Endothelial cell of umbilical vein (primary cell): ENCODE measurements at regions not wholly inside any gene's neighbourhood (a gene's known extent, or its start where the extent isn't known, plus 50 kb on each side); places are given as distances from the start of the nearest gene placed in this dataset.

Experiments
- BruUV-seq: library from RNA; stranded (reverse); fragments of 400-500 nt; replicated peaks from 2 replicates; lab custom pipeline; 2021; lab: Mats Ljungman, UMichigan
- CTCF ChIA-PET: fragments of 300-600, 350-600 bp; sonication (Branson Sonifier 250); formaldehyde crosslinking; loops from one replicate; lab custom pipeline; 2021; ENCODE audit warnings: antibody characterized with exemption, inconsistent platforms; lab: Charles Lee
- POLR2A ChIA-PET: fragments of 300-600, 350-600 bp; sonication (Branson Sonifier 250); formaldehyde crosslinking; loops from one replicate; lab custom pipeline; 2021; ENCODE audit warnings: antibody characterized with exemption, inconsistent platforms; lab: Charles Lee
- DNase-seq: peaks from one replicate; pipeline ENCODE4 v3.0.0-alpha.2; 2011; ENCODE audit warnings: low read depth, low spot score
- FAIRE-seq: peaks from 2 replicates; lab custom pipeline; 2011; peaks lifted over from hg19 to GRCh38; lab: Jason Lieb, UNC
- H2AFZ ChIP-seq: 2 replicates; pipeline ENCODE4 v1.6.0; 2012; ENCODE audit warnings: low read depth, low read length, control low read depth, inconsistent platforms
- H3K27ac ChIP-seq: 2 replicates; pipeline ENCODE4 v1.5.1; 2011; ENCODE audit warnings: low read depth, mild to moderate bottlenecking, control low read depth, low read length, moderate library complexity; ENCODE audit not compliant: insufficient read depth
- H3K27me3 ChIP-seq, 2 experiments: 2 replicates each; pipeline versions ENCODE4 v1.6.0 to v1.6.1; 2011; ENCODE audit warnings: low read length in 2 of 2, mixed read lengths in 1 of 2; ENCODE audit not compliant: control insufficient read depth in 2 of 2, insufficient read depth in 2 of 2
- H3K36me3 ChIP-seq, 2 experiments: 2 replicates in 1 of 2; 3 replicates in 1 of 2; pipeline ENCODE4 v1.5.1; 2011; ENCODE audit warnings: low read length in 2 of 2, mild to moderate bottlenecking in 1 of 2, moderate library complexity in 1 of 2; ENCODE audit not compliant: control insufficient read depth in 2 of 2, insufficient read depth in 2 of 2; ENCODE audit errors: extremely low read depth in 1 of 2
- H3K4me1 ChIP-seq: 3 replicates; pipeline ENCODE4 v1.5.1; 2011; ENCODE audit warnings: mild to moderate bottlenecking, low read length; ENCODE audit not compliant: control insufficient read depth, insufficient read depth; ENCODE audit errors: extremely low read depth
- H3K4me2 ChIP-seq: 2 replicates; pipeline ENCODE4 v1.6.1; 2011; ENCODE audit warnings: low read length, control low read depth, mixed read lengths; ENCODE audit not compliant: insufficient read depth
- H3K4me3 ChIP-seq, 3 experiments: fragments of 200-600 bp in 1 of 3; sonication (generic), shearing (Covaris generic) in 1 of 3; replicated peaks in 1 of 3; 2 replicates each; pipeline ENCODE4 v1.5.1; 2011 to 2016; ENCODE audit warnings: control low read depth in 3 of 3, low read length in 3 of 3, mild to moderate bottlenecking in 2 of 3, inconsistent platforms in 1 of 3, low read depth in 1 of 3, moderate library complexity in 1 of 3; ENCODE audit not compliant: insufficient read depth in 1 of 3
- H3K79me2 ChIP-seq: 2 replicates; pipeline ENCODE4 v1.6.0; 2012; ENCODE audit warnings: low read length, inconsistent platforms; ENCODE audit not compliant: control insufficient read depth, insufficient read depth
- H3K9ac ChIP-seq: replicated peaks from 2 replicates; pipeline ENCODE3; 2011; ENCODE audit warnings: low read length, control low read depth; ENCODE audit not compliant: insufficient read depth; ENCODE audit errors: extremely low read depth
- H3K9me1 ChIP-seq: replicated peaks from 3 replicates; pipeline ENCODE4 v1.6.0; 2011; ENCODE audit warnings: mild to moderate bottlenecking, low read length; ENCODE audit not compliant: control insufficient read depth, insufficient read depth; ENCODE audit errors: extremely low read depth
- H3K9me3 ChIP-seq: replicated peaks from 2 replicates; pipeline ENCODE4 v1.5.1; 2012; ENCODE audit warnings: low read length, inconsistent platforms; ENCODE audit not compliant: control insufficient read depth, insufficient read depth
- H4K20me1 ChIP-seq: replicated peaks from 2 replicates; pipeline ENCODE3; 2011; ENCODE audit warnings: mild to moderate bottlenecking, low read length; ENCODE audit not compliant: control insufficient read depth, insufficient read depth; ENCODE audit errors: extremely low read depth
- EZH2 ChIP-seq: IDR thresholded peaks from 2 replicates; pipeline ENCODE4 v1.6.1; 2012; ENCODE audit warnings: borderline replicate concordance, low read depth, mild to moderate bottlenecking, moderate library complexity, low read length, inconsistent platforms; ENCODE audit not compliant: severe bottlenecking
- FOS ChIP-seq: IDR thresholded peaks from 2 replicates; pipeline ENCODE4 v1.6.1; 2011; ENCODE audit warnings: mild to moderate bottlenecking, low read length, moderate library complexity, borderline replicate concordance; ENCODE audit not compliant: insufficient read depth
- GATA2 ChIP-seq: IDR thresholded peaks from 2 replicates; pipeline ENCODE4 v1.7.0; 2011; ENCODE audit warnings: low read depth, mild to moderate bottlenecking, moderate library complexity, mixed read lengths, low read length; ENCODE audit not compliant: insufficient read length, insufficient read depth
- JUN ChIP-seq: IDR thresholded peaks from 2 replicates; pipeline ENCODE4 v1.6.1; 2011; ENCODE audit warnings: borderline replicate concordance, low read depth; ENCODE audit not compliant: insufficient read length, insufficient read depth
- MYC ChIP-seq: IDR thresholded peaks from one replicate; pipeline ENCODE4 v1.6.1; 2011; ENCODE audit warnings: mild to moderate bottlenecking, low read depth, low read length
- POLR2A ChIP-seq: IDR thresholded peaks from 2 replicates; pipeline ENCODE4 v1.6.1; 2012; ENCODE audit warnings: low read depth, mild to moderate bottlenecking, control low read depth, low read length
- POLR2AphosphoS5 ChIP-seq: IDR thresholded peaks from 2 replicates; pipeline ENCODE4 v1.6.1; 2012; ENCODE audit warnings: low read depth, mild to moderate bottlenecking, control low read depth, low read length, moderate library complexity; ENCODE audit not compliant: insufficient read depth
- dilution Hi-C: fragments of 300-500 bp; cut with MboI; formaldehyde crosslinking; loops from one replicate; pipeline ENCODE4 v1.15.0; 2019; ENCODE audit warnings: low sequenced_read_pairs; ENCODE audit not compliant: extremely low pct_ligation_motif_present
- intact Hi-C: fragments of 100-400 bp; cut with micrococcal nuclease; formaldehyde crosslinking; loops from one replicate; pipeline ENCODE4 v1.10.0; 2022
- TF ChIP-seq, protein P1 (sequence below), 2 donors: IDR thresholded peaks; 1 replicate in 1 of 2; 2 replicates in 1 of 2; pipeline ENCODE4 v1.5.1; 2011; ENCODE audit warnings: low read length in 2 of 2, mild to moderate bottlenecking in 2 of 2, moderate library complexity in 2 of 2, control low read depth in 1 of 2, inconsistent platforms in 1 of 2, low read depth in 1 of 2; ENCODE audit not compliant: insufficient read depth in 1 of 2; ENCODE audit errors: extremely low read depth in 1 of 2

DNA sequence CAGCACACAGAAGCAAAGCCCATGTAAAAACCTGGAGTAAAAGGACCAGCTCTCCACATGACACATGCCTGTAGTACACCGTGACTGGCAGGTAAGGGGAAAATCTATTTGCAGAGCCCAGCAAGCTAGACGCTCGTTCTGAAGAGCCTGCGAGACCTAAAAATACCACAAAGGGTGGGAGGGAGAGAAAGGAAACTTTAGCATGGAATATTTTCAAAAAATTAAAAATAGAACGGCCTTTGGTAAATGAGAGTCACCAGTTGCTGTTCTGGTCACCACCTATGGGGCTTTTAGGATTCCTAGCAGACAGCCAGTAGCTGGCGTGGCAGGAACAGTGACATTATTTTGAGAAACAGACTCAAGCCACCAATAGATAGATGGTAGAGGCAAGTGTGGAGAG is 115.5 kb downstream of the MID1IP1 start:
- Histone ChIP-seq H3K4me2 (no peak overlapping the region), H4K20me1 (no peaks in the 10 kb centered on the region), H3K79me2 (no peaks in the 10 kb centered on the region), H3K36me3 (no peaks in the 10 kb centered on the region), H3K9me1 (no peaks in the 10 kb centered on the region), H3K9ac (no peak overlapping the region), H3K27me3 (no peaks in the 10 kb centered on the region), H2AFZ (no peak overlapping the region), H3K4me1 (no peaks in the 10 kb centered on the region), H3K27ac (no peak overlapping the region), H3K9me3 (no peaks in the 10 kb centered on the region), H3K4me3 (no peak overlapping the region)
- POLR2A ChIA-PET, result no interaction called here
- BruUV-seq, result no TSS peak
- dilution Hi-C loops (no loop called here), intact Hi-C loops (no loop called here)
- CTCF ChIA-PET, result no interaction called here
- TF ChIP-seq JUN (no peak), POLR2A (no peak), GATA2 (no peak), FOS (no peak), EZH2 (no peak), POLR2AphosphoS5 (no peak), MYC (no peak)
- TF ChIP-seq, protein P1, sequence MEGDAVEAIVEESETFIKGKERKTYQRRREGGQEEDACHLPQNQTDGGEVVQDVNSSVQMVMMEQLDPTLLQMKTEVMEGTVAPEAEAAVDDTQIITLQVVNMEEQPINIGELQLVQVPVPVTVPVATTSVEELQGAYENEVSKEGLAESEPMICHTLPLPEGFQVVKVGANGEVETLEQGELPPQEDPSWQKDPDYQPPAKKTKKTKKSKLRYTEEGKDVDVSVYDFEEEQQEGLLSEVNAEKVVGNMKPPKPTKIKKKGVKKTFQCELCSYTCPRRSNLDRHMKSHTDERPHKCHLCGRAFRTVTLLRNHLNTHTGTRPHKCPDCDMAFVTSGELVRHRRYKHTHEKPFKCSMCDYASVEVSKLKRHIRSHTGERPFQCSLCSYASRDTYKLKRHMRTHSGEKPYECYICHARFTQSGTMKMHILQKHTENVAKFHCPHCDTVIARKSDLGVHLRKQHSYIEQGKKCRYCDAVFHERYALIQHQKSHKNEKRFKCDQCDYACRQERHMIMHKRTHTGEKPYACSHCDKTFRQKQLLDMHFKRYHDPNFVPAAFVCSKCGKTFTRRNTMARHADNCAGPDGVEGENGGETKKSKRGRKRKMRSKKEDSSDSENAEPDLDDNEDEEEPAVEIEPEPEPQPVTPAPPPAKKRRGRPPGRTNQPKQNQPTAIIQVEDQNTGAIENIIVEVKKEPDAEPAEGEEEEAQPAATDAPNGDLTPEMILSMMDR (IDR thresholded peaks at IDR 0.05; ENCODE audit: extremely low read depth in 1 of 2, insufficient read depth in 1 of 2, low read depth in 1 of 2, low read length in 2 of 2), result no peak
- no peak for DNase-seq
- FAIRE-seq, result no peak
